GM23248 (cell line): ENCODE measurements at regions not wholly inside any gene's neighbourhood (a gene's known extent, or its start where the extent isn't known, plus 50 kb on each side); places are given as distances from the start of the nearest gene placed in this dataset.

Experiments used
- EZH2 ChIP-seq: fragments of 200-600 bp; sonication (generic); IDR thresholded peaks from 2 replicates; pipeline ENCODE4 v1.6.1; 2018; ENCODE audit warnings: antibody characterized with exemption, mild to moderate bottlenecking; ENCODE audit not compliant: insufficient read depth, poor library complexity, severe bottlenecking
- EZH2phosphoT487 ChIP-seq: fragments of 200-600 bp; sonication (generic); IDR thresholded peaks from 2 replicates; pipeline ENCODE4 v1.6.1; 2018; ENCODE audit warnings: antibody characterized with exemption, moderate library complexity, mild to moderate bottlenecking, low read depth; ENCODE audit not compliant: insufficient read depth

DNA sequence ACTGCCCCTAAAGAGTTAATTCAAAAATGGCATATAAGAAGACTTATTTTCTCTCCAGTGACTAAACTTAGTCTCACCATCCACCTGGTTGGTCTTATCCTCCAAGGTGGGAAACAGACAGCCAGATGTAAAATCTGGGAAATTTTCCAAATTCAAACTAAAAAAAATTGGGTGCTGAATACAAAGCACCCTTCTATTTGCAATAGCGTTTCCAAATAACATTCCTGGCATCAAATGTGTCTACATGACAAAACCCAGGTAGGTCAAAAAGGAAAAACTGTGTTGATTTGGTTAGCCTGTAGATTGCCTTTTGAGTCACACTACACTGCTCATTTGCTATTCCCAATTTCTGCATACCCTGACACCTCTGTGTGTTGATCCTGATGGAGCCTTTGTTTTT is 252.2 kb downstream of the NR2F1-AS1 start:
- TF ChIP-seq EZH2phosphoT487 (no peak), EZH2 (no peak)
